Stimulated activated CD4-positive, alpha-beta T cell treated with anti-CD3 and anti-CD28 coated beads, Interleukin-4, amount 100 ng/mL, for 1 hour (primary cell): ENCODE measurements at regions not wholly inside any gene's neighbourhood (a gene's known extent, or its start where the extent isn't known, plus 50 kb on each side); places are given as distances from the start of the nearest gene placed in this dataset.

Experiments used
- DNase-seq: peaks from one replicate; pipeline ENCODE4 v3.0.0-alpha.2; 2020

DNA sequence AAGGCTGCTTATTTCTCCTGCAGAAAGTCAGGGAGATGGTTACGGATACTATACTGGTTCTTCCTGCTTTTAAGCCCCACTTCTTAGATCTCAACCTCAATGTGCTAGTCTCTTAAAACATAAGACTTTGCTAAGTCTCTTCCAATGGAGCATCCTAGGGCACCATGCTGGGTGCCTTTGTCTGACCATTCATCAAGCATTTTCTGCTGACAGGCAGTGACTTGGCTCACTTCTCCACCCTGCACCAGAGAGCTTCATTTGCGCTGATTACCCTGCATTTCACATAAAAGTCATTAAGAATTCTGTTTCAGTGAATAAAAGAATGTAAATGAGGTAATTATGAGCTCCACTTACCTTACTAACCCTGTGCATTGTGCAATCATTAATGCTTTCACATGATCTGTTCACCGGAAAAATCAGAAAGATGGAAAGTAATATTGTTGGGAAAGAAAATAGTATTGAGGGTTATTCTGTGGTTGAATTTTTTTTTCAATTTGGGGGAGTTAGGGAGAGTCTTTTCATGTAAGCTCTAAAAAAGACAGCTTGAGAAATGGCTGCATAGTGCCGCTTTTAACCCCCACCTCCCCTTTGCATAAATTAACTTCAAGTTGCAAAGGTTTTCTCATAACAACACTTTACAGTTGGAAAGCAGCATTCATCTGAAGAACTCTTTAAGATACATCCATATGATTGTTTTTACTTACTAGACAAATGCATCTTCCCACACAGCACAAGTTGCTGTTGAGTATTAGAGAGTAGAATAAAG is 677.3 kb upstream of the KIRREL3 start:
- no peak for DNase-seq

- DNase-seq: no peak
Measured at GRCh38 chr11:127675581-127675980, 675.0 kb upstream of the KIRREL3 start.

GRCh38 chr11:127674754-127675153 is 674.2 kb upstream of the KIRREL3 start:
- DNase-seq: no peak

DNA sequence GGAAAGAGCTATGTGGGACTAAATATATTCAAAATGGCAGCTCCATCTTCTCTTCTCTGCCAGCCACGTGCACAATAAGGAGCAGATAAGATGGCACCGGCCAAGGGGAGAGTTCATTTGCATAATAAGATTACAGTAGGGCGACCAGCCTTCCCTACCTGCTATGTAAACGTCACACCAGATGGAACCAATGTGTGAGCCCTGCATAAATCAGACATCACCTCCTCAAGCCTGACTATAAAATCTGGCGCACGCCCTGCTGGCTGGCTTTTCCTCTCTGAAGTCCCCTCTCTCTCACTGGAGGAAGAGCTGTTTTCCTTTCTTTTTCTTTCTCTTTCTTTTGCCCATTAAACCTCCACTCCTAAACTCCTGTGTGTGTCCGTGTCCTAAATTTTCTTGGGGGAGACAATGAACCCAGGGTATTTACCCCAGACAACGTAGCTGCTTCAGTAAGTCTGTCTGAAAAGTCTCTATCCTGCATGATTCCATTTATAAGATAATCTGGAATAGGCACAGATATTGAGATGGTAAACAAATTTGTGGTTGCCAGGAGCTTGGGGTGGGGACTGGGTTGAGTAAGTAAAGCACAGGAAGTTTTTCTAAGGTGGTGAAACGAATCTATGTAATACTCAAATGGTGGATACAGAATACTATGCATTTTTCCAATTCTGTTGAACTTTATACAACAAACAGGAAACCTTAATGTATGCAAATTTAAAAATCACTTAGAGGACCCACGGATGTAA is 670.0 kb upstream of the KIRREL3 start:
- DNase-seq: no peak

DNA sequence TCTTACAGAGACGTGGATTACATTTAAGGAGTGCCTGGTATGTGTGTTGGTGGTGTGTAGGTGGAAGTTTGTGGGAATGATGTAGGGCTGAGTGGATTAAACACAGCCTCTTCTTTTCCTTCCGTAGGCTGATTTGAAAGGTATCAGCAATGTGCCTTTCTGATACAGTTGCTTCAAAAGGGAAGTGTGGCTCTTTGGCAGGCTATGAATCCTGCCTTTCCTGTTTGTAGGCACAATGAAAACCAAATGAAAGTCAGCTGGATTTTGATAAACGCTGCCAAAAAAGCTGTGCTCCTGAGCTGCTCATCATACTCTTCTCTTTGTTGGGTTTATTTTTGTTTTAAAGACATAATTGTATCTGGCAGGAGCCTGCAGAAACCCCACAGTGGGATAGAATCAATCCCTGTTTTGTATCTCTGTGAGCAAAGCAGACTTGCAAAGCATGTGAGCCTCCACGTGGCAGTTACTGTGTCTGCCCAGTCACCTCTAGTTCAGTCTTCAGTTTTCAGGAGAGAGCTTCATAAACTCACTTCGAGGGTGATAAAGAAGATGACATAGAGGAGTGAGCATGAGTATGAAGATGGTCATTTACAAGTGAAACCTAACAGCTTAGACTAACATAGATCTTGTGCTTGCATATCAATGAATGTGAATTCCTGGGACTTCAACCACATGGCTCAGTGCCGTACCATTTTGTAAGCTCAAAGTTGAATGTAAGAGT is 655.7 kb upstream of the KIRREL3 start:
- DNase-seq: no peak

DNA sequence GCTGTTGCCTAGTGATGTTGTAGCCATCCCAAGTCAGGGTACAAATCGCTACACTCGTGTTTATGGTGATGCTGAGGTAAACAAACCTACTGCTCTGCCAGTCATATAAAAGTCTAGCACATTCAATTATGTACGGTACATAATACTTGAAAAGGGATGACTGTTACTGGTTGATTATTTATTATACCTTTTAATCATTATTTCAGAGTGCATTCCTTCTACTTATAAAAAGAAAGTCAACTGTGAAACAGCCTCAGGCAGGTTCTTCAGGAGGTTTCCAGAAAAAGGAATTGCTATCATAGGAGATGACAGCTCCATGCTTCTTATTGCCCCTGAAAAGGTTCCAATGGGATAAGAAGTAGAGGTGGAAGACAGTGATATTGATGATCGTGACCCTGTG is 652.5 kb upstream of the KIRREL3 start:
- no peak for DNase-seq

- no peak for DNase-seq
Measured at GRCh38 chr11:127651888-127652221, 651.3 kb upstream of the KIRREL3 start.

DNA sequence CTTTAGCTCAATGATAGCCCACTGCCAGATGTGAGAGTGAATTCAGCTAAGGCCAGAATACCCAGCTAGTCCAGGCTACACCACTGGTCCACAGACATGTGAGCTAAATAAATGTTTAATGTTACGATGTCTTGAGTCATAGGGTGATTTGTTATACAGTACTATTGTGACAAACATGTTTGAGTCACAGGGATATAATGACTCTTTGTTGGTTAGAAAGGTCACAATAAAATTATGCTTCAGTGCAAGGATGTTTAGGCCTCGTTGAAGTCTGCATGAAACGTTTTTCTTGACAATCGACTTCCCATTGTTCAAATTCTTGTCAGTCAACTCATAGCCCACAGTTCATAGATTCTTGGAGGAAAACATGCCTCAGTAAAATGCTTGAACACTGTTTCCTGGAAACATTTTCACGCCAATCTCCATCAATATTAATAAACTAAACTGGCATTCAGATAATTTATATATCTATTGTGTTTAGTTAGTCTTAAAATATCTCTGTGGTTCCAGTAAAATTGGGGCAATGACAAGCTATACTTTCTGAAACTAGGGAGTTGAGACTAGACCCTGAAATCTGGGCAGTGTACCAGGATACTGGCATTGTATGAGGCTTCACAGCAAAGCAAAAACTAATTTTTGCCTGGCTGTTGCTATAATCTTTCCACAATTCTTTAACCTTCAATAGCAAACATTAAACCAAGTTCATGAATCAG is 650.8 kb upstream of the KIRREL3 start:
- no peak for DNase-seq

- DNase-seq: no peak
Measured at GRCh38 chr11:127649958-127650357, 649.4 kb upstream of the KIRREL3 start.

- no peak for DNase-seq
Measured at GRCh38 chr11:127649071-127649470, 648.5 kb upstream of the KIRREL3 start.

DNA sequence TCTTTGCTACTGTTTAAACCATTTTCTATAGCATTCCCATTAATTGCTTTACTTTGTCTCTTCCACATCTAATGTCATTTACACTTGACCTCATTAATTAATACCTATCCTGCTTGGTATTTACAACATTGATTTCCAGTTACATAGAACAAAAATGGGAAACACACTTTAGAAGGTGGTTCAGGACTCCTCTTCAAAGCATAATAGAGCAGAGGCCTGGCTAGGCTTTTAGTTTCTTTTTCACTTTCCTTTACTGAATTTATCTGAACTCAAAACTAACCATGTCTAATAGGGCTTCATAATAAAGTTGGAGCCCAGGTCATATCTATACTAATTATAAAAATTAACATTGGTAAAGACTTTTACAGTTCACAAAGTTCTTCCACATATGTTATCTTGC is 648.0 kb upstream of the KIRREL3 start:
- no peak for DNase-seq

DNA sequence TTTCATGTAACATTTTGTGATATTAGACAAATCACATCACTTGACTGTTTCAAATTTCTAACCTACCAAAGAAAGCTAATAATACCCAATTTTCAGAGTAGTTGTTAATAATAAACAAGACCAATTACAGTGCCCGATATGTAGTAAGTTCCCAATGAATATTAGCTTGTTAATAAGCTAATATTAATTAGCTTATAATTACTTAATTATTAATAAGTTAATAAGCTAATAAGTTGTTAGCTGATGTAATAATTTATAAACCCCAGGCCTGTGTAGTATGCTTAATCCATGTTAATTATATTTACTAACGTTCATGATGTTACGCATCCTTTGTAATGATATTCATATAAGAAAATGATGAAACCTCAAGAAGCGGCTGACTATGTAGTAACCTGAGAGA is 643.8 kb upstream of the KIRREL3 start:
- DNase-seq: no peak

DNA sequence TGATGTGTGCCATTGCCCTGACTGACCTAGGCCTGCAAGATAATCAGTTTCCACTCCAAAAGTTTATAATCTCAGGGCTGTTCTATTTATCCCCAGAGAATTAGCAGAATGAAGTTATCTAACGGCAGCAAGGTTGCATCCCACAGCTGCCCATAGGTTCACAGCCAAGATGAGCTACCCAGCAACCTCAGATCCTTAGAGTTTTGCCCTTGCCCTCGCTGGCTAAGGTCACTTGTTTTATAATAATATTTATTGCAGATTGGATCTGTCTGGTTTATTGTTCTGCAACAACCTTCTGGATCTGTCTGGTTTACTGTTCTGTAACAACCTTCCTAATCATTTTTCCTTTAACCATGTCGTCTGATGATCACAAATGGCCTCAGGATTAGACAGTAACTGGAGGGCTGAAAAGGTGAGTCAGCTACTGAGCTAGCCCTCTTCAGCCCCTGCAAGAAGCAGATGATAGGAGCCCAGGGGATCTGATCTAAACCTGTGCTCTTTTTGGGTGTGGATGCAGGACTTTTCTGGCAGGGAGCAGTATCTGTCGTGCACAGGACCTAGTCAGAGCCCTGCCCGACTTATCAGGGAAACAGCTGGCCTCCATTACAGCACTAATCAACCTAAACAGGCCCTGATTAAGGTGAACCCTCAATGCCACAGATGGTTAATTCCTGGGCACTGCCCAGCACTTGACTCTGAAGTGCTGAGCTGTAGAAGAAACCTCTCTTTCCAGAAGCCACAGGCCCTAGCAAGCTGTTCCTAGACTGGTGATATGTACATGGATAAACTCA is 642.9 kb upstream of the KIRREL3 start:
- no peak for DNase-seq

DNA sequence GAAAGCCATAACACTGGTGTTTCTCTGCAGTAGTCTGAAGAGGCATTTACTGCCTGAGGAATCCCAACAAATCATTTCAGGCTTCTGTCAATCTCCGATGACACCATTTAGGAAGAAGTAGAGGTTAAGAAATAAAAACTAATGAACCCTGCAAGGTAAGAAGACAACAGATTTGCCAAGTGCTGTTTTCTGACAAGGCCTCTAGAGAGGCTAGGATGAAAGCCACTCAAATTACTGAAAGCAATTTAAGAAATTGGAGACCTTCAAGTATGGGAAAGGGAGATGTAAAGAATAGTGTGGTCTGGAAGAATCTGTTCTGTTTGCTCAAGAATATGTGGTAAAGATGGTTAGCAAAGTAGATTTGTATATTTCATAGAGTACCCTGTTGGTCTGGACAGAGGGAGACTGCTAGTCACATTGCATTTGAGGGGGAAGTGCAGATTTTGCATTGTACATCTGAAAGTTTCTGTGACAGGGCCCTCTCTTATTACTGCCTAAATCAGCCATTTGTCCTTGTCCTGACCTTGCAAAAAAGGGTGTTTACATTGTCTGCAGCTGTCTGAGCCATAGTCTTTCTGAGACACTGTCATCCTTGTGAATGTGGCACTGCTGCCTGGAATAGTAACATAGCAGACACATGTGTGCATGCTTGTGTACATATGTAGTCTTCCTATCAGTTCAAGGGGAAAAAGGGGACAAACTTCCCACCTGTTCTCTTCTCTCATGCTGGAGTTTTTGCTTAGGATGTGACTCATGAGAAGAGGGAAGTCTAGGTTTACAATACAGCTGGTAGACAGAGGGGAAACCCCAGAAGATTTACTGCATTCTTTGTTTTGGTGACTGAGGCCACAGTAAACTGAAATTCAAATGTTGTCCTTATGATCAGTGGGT is 640.2 kb upstream of the KIRREL3 start:
- no peak for DNase-seq

- DNase-seq: no peak
Measured at GRCh38 chr11:127639916-127640315, 639.3 kb upstream of the KIRREL3 start.

DNA sequence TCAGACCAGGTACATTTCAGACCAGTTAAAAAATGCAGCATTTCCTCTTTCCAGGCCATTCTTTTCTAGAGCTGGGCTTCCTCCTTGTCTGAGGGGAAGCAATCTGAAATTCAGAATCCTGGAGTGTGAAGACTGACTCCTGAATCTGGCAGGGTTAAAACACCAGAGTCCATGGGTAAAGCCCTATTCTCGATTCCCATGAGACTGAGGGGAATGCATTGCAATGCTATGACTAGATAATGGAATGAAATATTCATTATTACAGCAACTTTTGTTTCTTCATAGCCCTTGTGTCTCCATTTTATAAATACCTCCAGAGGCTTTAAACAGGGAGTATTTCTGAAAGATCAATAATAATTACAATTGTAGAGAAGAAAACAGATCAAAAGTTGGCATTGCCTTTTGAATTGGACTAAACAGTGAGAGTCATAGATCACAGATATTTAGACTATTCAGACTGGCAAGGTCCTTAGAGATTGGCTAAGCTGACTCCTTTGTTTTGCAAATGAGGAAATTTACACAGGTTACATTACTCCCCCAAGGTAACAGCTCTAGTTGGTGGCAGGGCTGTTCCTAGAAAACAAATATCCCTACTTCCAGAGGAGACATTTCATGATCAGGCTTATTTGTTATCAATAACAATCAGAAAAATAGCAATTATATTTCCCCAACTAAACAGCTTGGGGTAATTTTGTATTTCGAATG is 632.6 kb upstream of the KIRREL3 start:
- no peak for DNase-seq

GRCh38 chr11:127632546-127632945 is 632.0 kb upstream of the KIRREL3 start:
- no peak for DNase-seq

- DNase-seq: no peak
Measured at GRCh38 chr11:127631974-127632373, 631.4 kb upstream of the KIRREL3 start.

GRCh38 chr11:127629200-127629599 is 628.6 kb upstream of the KIRREL3 start:
- no peak for DNase-seq

GRCh38 chr11:127628458-127628785 is 627.9 kb upstream of the KIRREL3 start:
- no peak for DNase-seq
